Osteocyte (in vitro differentiated cells): ENCODE measurements at regions not wholly inside any gene's neighbourhood (a gene's known extent, or its start where the extent isn't known, plus 50 kb on each side); places are given as distances from the start of the nearest gene placed in this dataset.

ENCODE experiments used
- DNase-seq: peaks from one replicate; pipeline ENCODE4 v3.0.0; 2021; ENCODE audit warnings: mixed read lengths; ENCODE audit not compliant: unreplicated experiment; ENCODE audit errors: extremely low spot score
- H3K27ac Mint-ChIP-seq: one replicate; pipeline ENCODE4 v1.8.0; 2021; ENCODE audit warnings: mild to moderate bottlenecking, mixed read lengths; ENCODE audit not compliant: unreplicated experiment
- H3K27me3 Mint-ChIP-seq: one replicate; pipeline ENCODE4 v1.8.0; 2021; ENCODE audit warnings: mixed read lengths; ENCODE audit not compliant: unreplicated experiment
- H3K36me3 Mint-ChIP-seq: one replicate; pipeline ENCODE4 v1.8.0; 2021; ENCODE audit warnings: mixed read lengths; ENCODE audit not compliant: unreplicated experiment
- H3K4me1 Mint-ChIP-seq: one replicate; pipeline ENCODE4 v1.8.0; 2021; ENCODE audit warnings: mixed read lengths; ENCODE audit not compliant: unreplicated experiment
- H3K4me3 Mint-ChIP-seq: one replicate; pipeline ENCODE4 v1.8.0; 2021; ENCODE audit warnings: mild to moderate bottlenecking, moderate library complexity, mixed read lengths; ENCODE audit not compliant: unreplicated experiment
- H3K9me3 Mint-ChIP-seq: one replicate; pipeline ENCODE4 v1.8.0; 2021; ENCODE audit warnings: mixed read lengths; ENCODE audit not compliant: unreplicated experiment
- CTCF ChIP-seq: fragments of 200-600 bp; sonication (generic); IDR thresholded peaks from 2 replicates; pipeline ENCODE4 v1.5.0; 2021; ENCODE audit warnings: antibody characterized with exemption, mild to moderate bottlenecking, moderate library complexity

- Mint-ChIP-seq H3K4me3 (no peak overlapping the region), H3K36me3 (peaks cover 8% of the 10 kb centered on the region), H3K9me3 (peaks cover 18% of the 10 kb centered on the region), H3K27ac (no peak overlapping the region), H3K27me3 (peaks cover 6% of the 10 kb centered on the region), H3K4me1 (peaks cover 11% of the 10 kb centered on the region)
- no peak for TF ChIP-seq CTCF
- DNase-seq, result no peak
Measured at GRCh38 chr6:56388415-56388755, 141.0 kb upstream of the COL21A1 start.

- peaks cover 6% of the 10 kb centered on the region for H3K27me3 Mint-ChIP-seq
- peaks cover 11% of the 10 kb centered on the region for H3K4me1 Mint-ChIP-seq
- no peak for TF ChIP-seq CTCF
- no peak overlapping the region for H3K4me3 Mint-ChIP-seq
- peaks cover 8% of the 10 kb centered on the region for H3K36me3 Mint-ChIP-seq
- H3K27ac Mint-ChIP-seq, result no peak overlapping the region
- no peak for DNase-seq
- H3K9me3 Mint-ChIP-seq, result peaks cover 18% of the 10 kb centered on the region
Measured at GRCh38 chr6:56387621-56388414, 140.4 kb upstream of the COL21A1 start.

GRCh38 chr6:56386717-56387116 is 139.3 kb upstream of the COL21A1 start:
- Mint-ChIP-seq H3K9me3 (peaks cover 18% of the 10 kb centered on the region), H3K27ac (no peak overlapping the region), H3K4me1 (peaks cover 11% of the 10 kb centered on the region), H3K36me3 (peaks cover 8% of the 10 kb centered on the region), H3K27me3 (peaks cover 3% of the 10 kb centered on the region), H3K4me3 (no peak overlapping the region)
- DNase-seq, result no peak
- no peak for TF ChIP-seq CTCF

- Mint-ChIP-seq H3K4me1 (peaks cover 11% of the 10 kb centered on the region), H3K36me3 (peaks cover 8% of the 10 kb centered on the region), H3K9me3 (peaks cover 15% of the 10 kb centered on the region), H3K4me3 (no peak overlapping the region), H3K27ac (no peak overlapping the region), H3K27me3 (peaks cover 2% of the 10 kb centered on the region)
- no peak for DNase-seq
- no peak for TF ChIP-seq CTCF
Measured at GRCh38 chr6:56385981-56386593, 138.7 kb upstream of the COL21A1 start.

GRCh38 chr6:56383160-56383559 is 135.8 kb upstream of the COL21A1 start:
- H3K27ac Mint-ChIP-seq, result no peak overlapping the region
- no peaks in the 10 kb centered on the region for H3K27me3 Mint-ChIP-seq

More at GRCh38 chr6:56383160-56383559, 135.8 kb upstream of the COL21A1 start:
- H3K36me3 Mint-ChIP-seq, result no peaks in the 10 kb centered on the region
- no peak for TF ChIP-seq CTCF
- peaks cover 7% of the 10 kb centered on the region for H3K9me3 Mint-ChIP-seq
- DNase-seq, result no peak
- H3K4me1 Mint-ChIP-seq, result peaks cover 16% of the 10 kb centered on the region
- no peak overlapping the region for H3K4me3 Mint-ChIP-seq
